GM23338 (cell line): ENCODE measurements at regions not wholly inside any gene's neighbourhood (a gene's known extent, or its start where the extent isn't known, plus 50 kb on each side); places are given as distances from the start of the nearest gene placed in this dataset.

Experiments used
- CTCF ChIP-seq, 2 experiments: fragments of 200-600 bp in 1 of 2; sonication (generic) in 1 of 2; conservative IDR thresholded peaks; 2 replicates each; pipeline versions ENCODE4 v1.5.1 to v1.6.1; 2016 to 2017; ENCODE audit warnings: antibody characterized with exemption in 2 of 2, low read depth in 2 of 2, mild to moderate bottlenecking in 2 of 2, moderate library complexity in 1 of 2
- EZH2phosphoT487 ChIP-seq: fragments of 200-600 bp; sonication (generic); IDR thresholded peaks from one replicate; pipeline ENCODE4 v1.8.1; 2018; ENCODE audit warnings: antibody characterized with exemption; ENCODE audit not compliant: unreplicated experiment

GRCh38 chr1:232507571-232507970 is 122.4 kb downstream of the SIPA1L2 start:
- TF ChIP-seq CTCF (conservative IDR thresholded peaks at IDR 0.05; ENCODE audit: low read depth in 2 of 2) = no peak
- TF ChIP-seq EZH2phosphoT487 = no peak
